WERI-Rb-1 (cell line): ENCODE measurements at regions not wholly inside any gene's neighbourhood (a gene's known extent, or its start where the extent isn't known, plus 50 kb on each side); places are given as distances from the start of the nearest gene placed in this dataset.

Source experiments
- DNase-seq: peaks from one replicate; pipeline ENCODE4 v3.0.0-alpha.2; 2020
- H3K27ac ChIP-seq: fragments of 250-450 bp; sonication (Bioruptor Pico); 2 replicates; pipeline ENCODE4 v1.5.1; 2020; ENCODE audit warnings: mild to moderate bottlenecking, moderate library complexity
- H3K27me3 ChIP-seq: fragments of 250-450 bp; sonication (Bioruptor Pico); 2 replicates; pipeline ENCODE4 v1.5.1; 2021; ENCODE audit warnings: mild to moderate bottlenecking, low read depth, moderate library complexity; ENCODE audit not compliant: insufficient read depth, severe bottlenecking
- H3K36me3 ChIP-seq: fragments of 250-450 bp; sonication (Bioruptor Pico); 2 replicates; pipeline ENCODE4 v1.5.1; 2020; ENCODE audit warnings: mild to moderate bottlenecking, moderate library complexity
- H3K4me3 ChIP-seq: 2 replicates; pipeline ENCODE4 v1.5.1; 2011; ENCODE audit warnings: low read depth, mild to moderate bottlenecking, control low read depth, low read length
- H3K9me3 ChIP-seq: fragments of 250-450 bp; sonication (Bioruptor Pico); 2 replicates; pipeline ENCODE4 v1.5.1; 2021; ENCODE audit warnings: mild to moderate bottlenecking, moderate library complexity; ENCODE audit not compliant: severe bottlenecking
- TF ChIP-seq, protein P1 (sequence below): IDR thresholded peaks from 2 replicates; pipeline ENCODE4 v1.5.1; 2011; ENCODE audit warnings: low read depth, mild to moderate bottlenecking, control low read depth, inconsistent platforms, low read length

DNA sequence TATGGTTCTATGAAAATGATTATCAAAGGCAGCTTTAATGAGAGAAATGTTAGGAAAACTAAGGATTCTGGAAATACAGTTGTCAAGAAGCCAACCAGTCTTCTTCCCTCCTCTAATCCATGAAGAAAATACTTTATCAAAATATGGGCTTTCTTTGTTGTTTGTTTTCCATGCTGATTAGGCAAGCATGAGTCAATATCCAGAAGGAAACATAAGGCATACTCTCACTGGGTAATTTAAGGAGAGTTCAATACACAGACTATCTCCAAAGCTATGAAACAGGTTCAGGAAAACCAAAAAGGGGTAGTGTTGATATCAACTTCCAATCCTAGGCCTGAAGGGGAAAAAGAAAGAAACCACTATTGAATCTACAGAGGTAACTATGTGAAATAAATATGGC lies 68.7 kb upstream of the CMC1 start:
- no peak overlapping the region for H3K27ac ChIP-seq
- H3K4me3 ChIP-seq, result no peak overlapping the region
- no peak for DNase-seq
- no peaks in the 10 kb centered on the region for H3K27me3 ChIP-seq
- TF ChIP-seq, protein P1, sequence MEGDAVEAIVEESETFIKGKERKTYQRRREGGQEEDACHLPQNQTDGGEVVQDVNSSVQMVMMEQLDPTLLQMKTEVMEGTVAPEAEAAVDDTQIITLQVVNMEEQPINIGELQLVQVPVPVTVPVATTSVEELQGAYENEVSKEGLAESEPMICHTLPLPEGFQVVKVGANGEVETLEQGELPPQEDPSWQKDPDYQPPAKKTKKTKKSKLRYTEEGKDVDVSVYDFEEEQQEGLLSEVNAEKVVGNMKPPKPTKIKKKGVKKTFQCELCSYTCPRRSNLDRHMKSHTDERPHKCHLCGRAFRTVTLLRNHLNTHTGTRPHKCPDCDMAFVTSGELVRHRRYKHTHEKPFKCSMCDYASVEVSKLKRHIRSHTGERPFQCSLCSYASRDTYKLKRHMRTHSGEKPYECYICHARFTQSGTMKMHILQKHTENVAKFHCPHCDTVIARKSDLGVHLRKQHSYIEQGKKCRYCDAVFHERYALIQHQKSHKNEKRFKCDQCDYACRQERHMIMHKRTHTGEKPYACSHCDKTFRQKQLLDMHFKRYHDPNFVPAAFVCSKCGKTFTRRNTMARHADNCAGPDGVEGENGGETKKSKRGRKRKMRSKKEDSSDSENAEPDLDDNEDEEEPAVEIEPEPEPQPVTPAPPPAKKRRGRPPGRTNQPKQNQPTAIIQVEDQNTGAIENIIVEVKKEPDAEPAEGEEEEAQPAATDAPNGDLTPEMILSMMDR, result no peak
- no peaks in the 10 kb centered on the region for H3K9me3 ChIP-seq
- no peaks in the 10 kb centered on the region for H3K36me3 ChIP-seq

DNA sequence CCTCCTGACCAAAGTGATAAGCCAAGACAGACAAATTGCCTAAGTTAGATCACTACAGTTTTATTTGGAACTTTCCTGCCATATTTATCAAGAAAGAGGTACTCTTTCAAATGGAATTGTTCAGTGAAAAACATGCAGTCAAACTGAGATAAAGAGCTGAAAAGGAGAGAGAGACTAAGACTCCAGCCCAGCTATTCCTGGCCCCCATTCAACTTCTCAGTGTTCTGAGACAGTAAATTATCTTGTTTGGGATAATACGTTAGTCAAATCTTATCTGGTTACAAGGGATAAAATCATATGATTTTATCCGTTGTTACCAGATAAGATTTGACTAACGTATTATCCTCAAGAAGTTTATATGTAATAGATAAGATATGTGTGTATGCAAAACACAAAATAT lies 67.6 kb upstream of the CMC1 start:
- Histone ChIP-seq H3K4me3 (no peak overlapping the region), H3K27ac (no peak overlapping the region), H3K27me3 (no peaks in the 10 kb centered on the region), H3K36me3 (no peaks in the 10 kb centered on the region), H3K9me3 (no peaks in the 10 kb centered on the region)
- DNase-seq, result no peak
- TF ChIP-seq, protein P1, result no peak

DNA sequence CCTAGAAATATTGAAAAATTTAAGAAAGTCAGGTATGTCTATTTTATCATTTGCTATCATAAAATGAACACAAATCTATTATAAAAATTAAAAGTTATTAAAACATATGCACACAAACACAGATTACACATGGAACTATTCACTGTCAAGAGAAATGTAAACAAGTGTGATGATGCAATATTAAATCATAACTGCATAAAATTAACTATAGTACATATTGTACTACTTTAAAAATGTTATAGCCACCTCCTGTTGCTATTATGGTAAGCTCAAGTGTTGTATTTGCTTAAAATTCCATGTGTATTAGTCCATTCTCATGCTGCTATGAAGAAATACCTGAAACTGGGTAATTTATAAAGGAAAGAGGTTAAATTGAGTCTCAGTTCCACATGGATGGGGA lies 54.7 kb upstream of the CMC1 start:
- Histone ChIP-seq H3K27me3 (no peaks in the 10 kb centered on the region), H3K36me3 (no peaks in the 10 kb centered on the region), H3K27ac (no peak overlapping the region), H3K9me3 (no peaks in the 10 kb centered on the region), H3K4me3 (no peak overlapping the region)
- TF ChIP-seq, protein P1, result no peak
- DNase-seq, result no peak

DNA sequence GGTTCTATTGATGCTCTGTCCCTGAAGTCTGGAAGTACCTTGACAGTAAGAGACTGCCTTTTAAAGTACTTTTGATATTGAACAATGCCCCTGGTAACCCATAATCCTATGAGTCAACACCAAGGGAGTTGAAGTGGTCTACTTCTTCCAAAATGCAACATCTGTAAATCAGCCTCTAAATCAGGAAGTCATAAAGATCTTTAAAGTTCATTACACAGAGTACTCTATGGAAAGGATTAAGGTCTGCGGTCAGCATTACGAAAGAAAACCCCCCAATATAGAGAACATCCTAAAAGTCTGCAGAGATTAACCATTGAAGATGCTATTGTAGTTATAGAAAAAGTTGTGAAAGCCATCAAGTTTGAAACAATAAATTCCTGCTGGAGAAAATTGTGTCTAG lies 52.7 kb upstream of the CMC1 start:
- H3K27me3 ChIP-seq, result no peaks in the 10 kb centered on the region
- no peaks in the 10 kb centered on the region for H3K9me3 ChIP-seq
- H3K4me3 ChIP-seq, result no peak overlapping the region
- no peak for DNase-seq
- no peak overlapping the region for H3K27ac ChIP-seq
- H3K36me3 ChIP-seq, result no peaks in the 10 kb centered on the region
- TF ChIP-seq, protein P1, result no peak

DNA sequence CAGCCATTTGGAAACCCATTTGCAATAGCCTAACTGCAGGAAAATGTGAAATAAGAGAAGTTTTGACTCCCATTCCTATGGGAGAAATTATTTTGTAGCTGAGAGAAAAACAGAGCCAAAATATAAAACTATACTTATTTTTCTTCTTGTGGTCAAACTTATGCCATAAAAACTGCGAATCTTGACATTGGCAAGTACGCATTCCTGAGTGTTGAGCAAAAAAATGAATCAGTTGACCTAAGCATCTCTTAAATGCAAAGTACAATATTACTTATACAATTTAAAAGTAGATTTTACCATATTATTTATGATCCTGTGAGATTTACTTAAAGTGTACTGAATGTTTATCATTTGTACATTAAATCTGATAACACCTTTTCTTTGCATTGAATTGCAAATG lies 50.1 kb upstream of the CMC1 start:
- Histone ChIP-seq H3K27me3 (no peaks in the 10 kb centered on the region), H3K4me3 (no peak overlapping the region), H3K9me3 (no peaks in the 10 kb centered on the region), H3K36me3 (no peaks in the 10 kb centered on the region), H3K27ac (no peak overlapping the region)
- no peak for DNase-seq
- TF ChIP-seq, protein P1, result no peak
